Iris pigment epithelial cell (primary cell): ENCODE measurements at regions not wholly inside any gene's neighbourhood (a gene's known extent, or its start where the extent isn't known, plus 50 kb on each side); places are given as distances from the start of the nearest gene placed in this dataset.
"Not testable (repeated sequence)": the region's sequence is repeated elsewhere in the genome, so short reads cannot be mapped to it uniquely, and the experiment has no call there.

Source experiments
- DNase-seq: peaks from one replicate; pipeline ENCODE4 v3.0.0-alpha.2; 2011; ENCODE audit warnings: low read depth

GRCh38 chr6:935582-935981 is 242.6 kb upstream of the EXOC2 start:
- no peak for DNase-seq

- no peak for DNase-seq
Measured at GRCh38 chr6:934686-935085, 241.7 kb upstream of the EXOC2 start.

- not testable (repeated sequence) for DNase-seq
Measured at GRCh38 chr6:931919-932318, 239.0 kb upstream of the EXOC2 start.

DNA sequence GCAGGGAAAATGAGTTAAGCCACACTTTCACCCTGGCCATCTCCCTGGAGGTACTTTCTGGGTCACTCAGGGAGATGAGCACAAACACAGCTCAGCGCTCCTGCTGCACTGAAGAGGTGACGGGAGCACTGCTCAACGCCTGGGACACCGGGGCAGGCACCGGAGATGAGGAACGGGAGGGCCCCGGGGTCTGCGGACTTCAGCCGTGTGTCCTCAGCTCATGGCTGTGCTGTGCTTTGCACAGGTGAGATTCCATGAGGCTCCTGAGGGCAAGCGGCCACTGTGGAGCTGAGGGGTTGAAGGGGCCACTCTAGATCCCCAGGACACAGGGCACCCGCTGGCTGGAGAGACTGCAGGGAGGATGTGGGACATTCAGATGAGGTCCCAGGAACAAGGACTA is 234.2 kb upstream of the EXOC2 start:
- no peak for DNase-seq

DNA sequence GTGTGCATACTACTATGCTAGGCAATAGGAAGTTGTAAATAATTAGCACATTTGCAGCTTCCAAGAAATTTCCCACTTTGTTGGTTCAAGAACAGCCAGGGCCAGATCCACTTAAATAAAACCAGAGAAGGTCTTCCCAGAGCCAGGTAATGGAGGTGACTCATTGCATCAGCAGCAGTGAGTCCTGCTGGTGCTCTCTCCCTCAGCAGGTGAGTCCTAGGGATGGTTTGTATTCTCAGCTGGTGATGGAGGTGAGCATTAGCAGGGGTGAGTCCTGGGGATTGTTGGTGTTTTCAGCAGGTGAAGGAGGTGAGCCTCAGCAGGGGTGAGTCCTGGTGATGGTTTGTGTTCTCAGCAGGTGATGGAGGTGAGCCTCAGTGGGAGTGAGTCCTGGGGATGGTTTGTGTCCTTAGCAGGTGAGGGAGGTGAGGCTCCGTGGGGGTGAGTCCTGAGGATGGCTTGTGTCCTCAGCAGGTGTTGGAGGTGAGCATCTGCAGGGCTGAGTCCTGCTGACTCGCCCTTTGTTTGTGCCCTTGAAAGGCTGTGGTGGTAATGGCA is 232.8 kb upstream of the EXOC2 start:
- no peak for DNase-seq

DNA sequence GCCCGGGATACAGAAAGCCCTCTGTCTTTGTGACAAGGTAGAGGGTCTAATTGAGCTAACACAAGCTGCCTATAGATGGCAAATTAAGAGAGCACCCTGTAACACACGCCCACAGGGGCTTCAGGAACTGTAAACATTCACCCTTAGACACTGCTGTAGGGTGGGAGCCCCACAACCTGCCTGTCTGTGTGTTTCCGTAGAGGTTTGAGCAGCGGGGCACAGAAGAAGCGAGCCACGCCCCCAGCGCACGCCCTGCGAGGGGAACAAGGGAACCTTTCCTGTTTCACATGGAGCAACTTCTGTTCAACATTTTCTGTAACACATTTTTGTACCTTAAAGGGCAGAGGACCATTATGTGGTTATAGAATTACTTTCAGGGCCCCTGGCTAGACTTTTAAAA is 231.7 kb upstream of the EXOC2 start:
- DNase-seq, result no peak

DNA sequence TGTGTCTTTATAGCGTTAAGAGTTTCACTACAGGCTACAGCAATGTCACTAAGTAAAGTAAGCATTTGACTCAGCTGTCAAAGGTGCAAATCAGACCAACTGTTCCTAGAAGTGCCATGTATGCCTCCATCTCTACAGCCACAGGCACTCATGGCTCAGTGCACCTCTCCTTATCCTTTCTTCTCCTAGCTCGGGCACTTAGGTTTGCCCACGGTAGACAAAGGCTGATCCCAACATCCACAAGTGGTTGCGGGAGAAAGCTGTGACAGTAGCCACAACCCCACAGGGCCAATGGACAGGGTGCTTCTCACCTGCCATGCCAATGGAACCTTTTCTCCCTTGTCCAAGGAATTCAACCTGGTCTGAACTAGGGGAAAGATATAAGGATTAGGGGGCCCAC is 228.5 kb upstream of the EXOC2 start:
- DNase-seq, result no peak

DNA sequence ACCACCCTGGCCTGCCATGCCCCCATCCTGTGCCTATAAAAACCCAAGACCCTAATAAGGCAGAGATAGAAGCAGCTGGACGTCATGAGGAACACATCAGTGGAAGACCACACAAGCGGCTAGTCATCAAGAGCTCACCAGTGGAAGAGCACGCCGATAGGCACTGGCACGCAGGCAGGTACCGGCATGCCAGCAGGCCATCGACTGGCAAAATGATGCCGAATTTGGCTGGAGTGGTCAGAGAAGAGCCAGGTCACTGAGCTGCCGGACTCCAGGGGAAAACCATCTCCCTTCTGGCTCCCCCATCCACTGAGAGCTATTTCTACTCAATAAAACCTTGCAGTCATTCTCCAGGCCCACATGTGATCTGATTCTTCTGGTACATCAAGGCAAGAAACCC is 227.6 kb upstream of the EXOC2 start:
- no peak for DNase-seq

DNA sequence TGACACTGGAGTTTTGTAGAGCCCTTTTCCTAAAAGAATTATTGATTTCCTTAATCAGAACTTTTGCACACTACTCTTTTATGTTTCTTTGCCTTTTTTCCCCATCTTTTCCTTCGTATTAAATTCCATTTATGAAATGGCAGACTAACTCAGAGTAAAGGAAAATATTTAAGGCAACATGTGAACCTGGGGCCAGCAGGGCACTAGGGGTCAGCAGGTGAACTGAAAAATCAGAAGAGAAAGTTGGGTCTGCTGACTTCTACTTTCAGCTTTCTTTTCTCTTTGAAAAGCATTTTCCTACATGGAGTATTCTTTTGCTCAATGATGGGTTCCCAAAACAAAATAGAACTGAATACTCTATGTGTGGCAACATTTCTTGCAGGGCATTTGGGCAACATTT is 226.6 kb upstream of the EXOC2 start:
- DNase-seq, result no peak

- no peak for DNase-seq
Measured at GRCh38 chr6:917939-918338, 225.0 kb upstream of the EXOC2 start.

GRCh38 chr6:917296-917695 is 224.4 kb upstream of the EXOC2 start:
- DNase-seq, result no peak

GRCh38 chr6:916131-916530 is 223.2 kb upstream of the EXOC2 start:
- no peak for DNase-seq

GRCh38 chr6:912871-913835 is 220.2 kb upstream of the EXOC2 start:
- peak; percentile 60 for DNase-seq

- no peak for DNase-seq
Measured at GRCh38 chr6:907928-908327, 215.0 kb upstream of the EXOC2 start.

DNA sequence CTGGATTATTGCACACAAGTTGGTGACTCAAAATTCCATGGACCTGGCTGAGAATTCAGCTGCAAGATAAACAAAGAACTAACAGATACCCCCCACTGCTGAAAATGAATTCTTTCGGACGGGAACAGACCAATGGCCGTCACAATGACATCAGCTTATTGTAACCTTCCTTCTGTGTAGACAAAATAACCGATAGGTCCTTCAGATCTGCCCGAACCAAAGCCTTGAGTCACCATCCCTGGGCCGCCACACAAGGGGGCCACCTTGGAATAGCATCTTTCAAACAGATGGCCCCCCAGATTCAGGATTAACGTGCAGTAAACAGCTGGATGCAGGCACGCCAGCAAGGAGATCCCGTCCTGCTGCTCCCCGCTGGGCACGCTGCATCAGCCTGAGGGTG is 214.0 kb upstream of the EXOC2 start:
- DNase-seq, result peak; percentile 76

DNA sequence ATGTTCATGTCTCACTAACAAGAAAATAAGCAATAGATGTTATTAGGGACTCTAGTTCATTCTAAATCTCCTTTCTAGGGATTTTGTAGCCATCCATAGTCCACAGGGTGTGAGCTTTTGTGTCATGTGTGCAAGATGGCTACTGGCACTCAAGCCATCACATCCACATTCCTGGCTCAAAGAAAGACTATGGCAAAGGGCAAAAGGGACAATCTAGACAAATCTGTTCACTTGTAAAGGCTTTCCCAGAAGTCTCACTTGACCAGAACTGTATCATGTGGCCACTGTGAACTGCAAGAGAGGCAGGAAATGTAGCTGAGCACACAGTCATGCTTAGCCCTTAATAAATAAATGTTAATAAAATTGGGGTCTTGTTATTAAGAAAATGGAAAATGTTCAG is 212.6 kb upstream of the EXOC2 start:
- DNase-seq, result no peak

GRCh38 chr6:904994-905393 is 212.1 kb upstream of the EXOC2 start:
- no peak for DNase-seq

DNA sequence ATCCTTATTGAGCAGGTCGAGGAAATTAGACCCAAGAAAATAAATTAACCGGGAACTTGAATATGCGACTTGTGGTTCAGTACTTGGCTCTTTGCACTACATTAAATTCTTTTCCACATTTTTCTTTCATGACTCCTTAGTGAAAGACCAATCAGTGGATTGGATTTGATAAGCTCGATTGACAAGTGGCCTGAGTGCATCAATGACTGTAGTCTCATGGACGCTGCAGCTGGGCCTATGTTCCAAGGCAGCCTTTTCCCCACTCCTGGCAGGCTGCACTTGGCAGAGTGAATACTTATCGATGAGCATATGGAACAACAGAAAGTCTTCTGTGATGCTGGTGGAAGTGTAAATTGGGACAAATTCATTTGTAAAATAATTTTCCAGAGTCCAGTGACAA is 210.8 kb upstream of the EXOC2 start:
- DNase-seq, result peak; percentile 81

DNA sequence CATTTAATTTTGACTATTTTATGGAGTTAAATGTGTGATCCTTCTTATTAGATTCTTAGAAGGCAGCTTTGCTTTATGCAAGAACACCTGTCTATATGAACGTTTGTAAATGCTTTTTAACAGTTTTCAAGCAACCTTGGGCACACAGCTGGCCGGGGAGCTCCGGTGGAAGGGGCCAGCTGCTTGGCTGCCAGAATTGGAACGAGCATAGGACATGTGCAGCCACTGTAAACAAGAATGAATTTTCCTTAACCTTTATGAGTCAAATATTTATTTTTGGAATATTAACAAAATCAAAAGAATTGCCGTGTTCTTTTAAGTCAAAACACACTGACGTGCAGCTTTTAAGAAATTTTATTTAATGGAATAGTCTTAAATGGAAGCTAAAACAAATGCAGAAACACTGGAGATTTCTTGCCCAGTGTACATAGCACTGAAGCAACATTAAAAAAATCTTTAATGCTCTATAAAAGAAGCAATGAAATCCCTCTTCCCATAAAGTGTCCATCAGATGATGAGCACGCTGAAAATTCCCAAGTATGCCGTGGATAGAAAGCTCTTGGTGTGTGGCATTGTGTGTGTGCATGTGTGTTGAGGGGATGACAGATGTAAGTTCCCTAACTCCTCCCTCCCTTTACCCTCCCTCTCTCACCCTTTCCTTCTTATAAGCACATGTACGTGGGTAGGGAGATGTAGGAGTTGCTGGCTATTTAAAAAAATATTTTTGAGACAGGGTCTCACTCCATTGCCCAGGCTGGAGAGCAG is 208.9 kb upstream of the EXOC2 start:
- no peak for DNase-seq

DNA sequence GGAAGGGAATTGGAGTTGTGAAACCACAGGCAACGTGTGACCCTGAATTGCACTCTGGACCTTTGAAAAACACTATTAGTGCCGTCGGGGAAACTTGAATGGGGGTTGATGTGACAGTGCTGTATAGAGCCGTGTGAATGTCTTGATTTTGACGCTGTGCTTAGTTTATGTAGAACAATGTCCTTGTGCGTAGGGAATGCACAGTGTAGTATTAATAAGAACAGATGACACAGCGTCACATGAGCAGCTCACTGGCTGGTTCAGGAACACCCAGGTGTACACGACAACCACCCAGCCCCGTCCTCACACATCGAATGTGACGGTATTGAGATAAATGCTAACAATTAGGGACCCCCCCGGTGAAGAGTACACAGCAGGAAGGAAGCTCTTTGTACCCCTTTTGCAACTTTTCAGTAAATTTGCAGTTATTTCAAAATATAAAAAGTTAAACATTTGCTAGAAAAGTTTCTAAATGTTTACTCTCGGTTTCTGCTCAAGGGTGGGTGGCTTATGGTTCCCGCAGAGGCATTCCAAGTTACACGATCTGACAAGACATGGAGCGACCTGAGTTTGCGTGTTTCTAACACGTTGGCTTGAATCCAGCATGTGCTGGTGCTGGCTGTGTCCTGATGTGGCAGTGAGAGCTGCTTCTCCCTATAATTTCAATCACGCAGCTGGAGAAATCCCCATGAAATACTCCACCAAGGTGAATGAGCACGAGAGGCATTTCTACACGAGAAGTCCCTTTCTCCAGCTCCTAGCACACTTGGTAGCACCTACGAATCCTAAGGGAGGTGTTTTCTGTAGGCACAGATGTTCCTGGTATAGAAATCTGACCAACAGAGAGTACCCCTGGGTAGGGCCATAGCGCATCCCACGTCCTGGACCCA is 208.0 kb upstream of the EXOC2 start:
- no peak for DNase-seq

DNA sequence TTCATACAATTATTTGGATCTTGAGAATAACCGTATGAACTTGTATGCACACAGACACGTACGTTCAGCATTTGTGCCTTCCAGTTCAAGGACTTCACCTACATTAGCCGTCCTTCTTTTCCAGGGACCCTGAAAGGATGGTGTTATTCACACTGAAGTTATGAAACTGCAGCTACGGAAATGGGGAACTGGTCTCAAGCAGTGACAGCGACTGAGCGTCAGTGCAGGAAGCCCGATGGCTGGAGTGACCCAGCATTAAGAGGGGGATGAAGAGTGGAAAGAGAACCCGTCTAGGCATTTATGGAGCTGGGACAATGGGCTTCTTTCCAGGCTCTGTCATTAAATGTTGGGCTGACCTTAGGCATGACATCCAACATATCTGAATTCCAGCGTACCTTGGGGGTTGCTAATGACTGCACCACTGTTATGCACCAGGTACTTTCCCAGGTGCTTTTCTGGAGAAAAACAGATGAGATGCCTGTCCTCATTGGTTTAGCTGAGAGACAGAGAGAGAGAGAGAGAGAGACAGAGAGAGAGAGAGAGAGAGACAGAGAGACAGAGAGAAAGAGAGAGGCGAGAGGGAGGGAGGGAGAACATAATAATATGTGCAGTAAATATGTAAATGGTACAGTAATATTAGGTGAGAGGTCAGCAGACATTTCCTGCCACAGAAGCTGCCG is 204.7 kb upstream of the EXOC2 start:
- DNase-seq, result no peak
